Caco-2 (cell line): ENCODE measurements at regions not wholly inside any gene's neighbourhood (a gene's known extent, or its start where the extent isn't known, plus 50 kb on each side); places are given as distances from the start of the nearest gene placed in this dataset.

ENCODE experiments used
- BruUV-seq: library from RNA; stranded (reverse); fragments of 400-500 nt; replicated peaks from 2 replicates; lab custom pipeline; 2021; lab: Mats Ljungman, UMichigan
- CTCF ChIA-PET: fragments of 300-600 bp; sonication (Branson Sonifier 250); formaldehyde crosslinking; loops from one replicate; lab custom pipeline; 2022; ENCODE audit warnings: antibody characterized with exemption; lab: Charles Lee
- POLR2A ChIA-PET: fragments of 300-600 bp; sonication (Branson Sonifier 250); formaldehyde crosslinking; loops from one replicate; lab custom pipeline; 2022; ENCODE audit warnings: antibody characterized with exemption; lab: Charles Lee
- DNase-seq, 2 experiments: peaks; one replicate each; pipeline versions ENCODE4 v3.0.0 to v3.0.0-alpha.2; 2020 to 2022
- H3K27me3 ChIP-seq: replicated peaks from 2 replicates; pipeline ENCODE4 v1.6.0; 2011; ENCODE audit warnings: low read length; ENCODE audit not compliant: control insufficient read depth, insufficient read depth
- H3K36me3 ChIP-seq: 2 replicates; pipeline ENCODE4 v1.5.1; 2011; ENCODE audit warnings: low read length; ENCODE audit not compliant: control insufficient read depth, insufficient read depth
- H3K4me1 ChIP-seq: fragments of 250-450 bp; sonication (Bioruptor Pico); 2 replicates; pipeline ENCODE4 v1.5.1; 2020; ENCODE audit warnings: mild to moderate bottlenecking
- H3K4me3 ChIP-seq: 2 replicates; pipeline ENCODE4 v1.5.1; 2011; ENCODE audit warnings: low read depth, mild to moderate bottlenecking, control low read depth, low read length
- H3K9me3 ChIP-seq: fragments of 250-450 bp; sonication (Bioruptor Pico); 2 replicates; pipeline ENCODE4 v1.5.1; 2020; ENCODE audit warnings: mild to moderate bottlenecking, moderate library complexity
- H3K27ac Mint-ChIP-seq: one replicate; pipeline ENCODE4 v1.8.0; 2022; ENCODE audit warnings: mixed read lengths; ENCODE audit not compliant: unreplicated experiment
- H3K27me3 Mint-ChIP-seq: one replicate; pipeline ENCODE4 v1.8.0; 2022; ENCODE audit warnings: mixed read lengths; ENCODE audit not compliant: insufficient read depth, unreplicated experiment
- H3K36me3 Mint-ChIP-seq: one replicate; pipeline ENCODE4 v1.8.0; 2022; ENCODE audit warnings: mild to moderate bottlenecking, mixed read lengths; ENCODE audit not compliant: insufficient read depth, unreplicated experiment
- H3K4me1 Mint-ChIP-seq: one replicate; pipeline ENCODE4 v1.8.0; 2022; ENCODE audit warnings: low read depth, mixed read lengths; ENCODE audit not compliant: unreplicated experiment
- H3K4me3 Mint-ChIP-seq: one replicate; pipeline ENCODE4 v1.8.0; 2022; ENCODE audit warnings: mild to moderate bottlenecking, moderate library complexity, mixed read lengths; ENCODE audit not compliant: unreplicated experiment
- H3K9me3 Mint-ChIP-seq: one replicate; pipeline ENCODE4 v1.8.0; 2022; ENCODE audit warnings: mixed read lengths; ENCODE audit not compliant: unreplicated experiment
- CTCF ChIP-seq, 2 experiments: fragments of 200-600 bp in 1 of 2; IDR thresholded peaks; 1 replicate in 1 of 2; 2 replicates in 1 of 2; pipeline versions ENCODE4 v1.5.1 to v1.8.0; 2011 to 2022; ENCODE audit warnings: antibody characterized with exemption in 1 of 2, control low read depth in 1 of 2, inconsistent platforms in 1 of 2, low read depth in 1 of 2, low read length in 1 of 2, mild to moderate bottlenecking in 1 of 2, moderate library complexity in 1 of 2; ENCODE audit not compliant: insufficient read depth in 1 of 2, severe bottlenecking in 1 of 2, unreplicated experiment in 1 of 2
- intact Hi-C: fragments of 100-400 bp; cut with micrococcal nuclease; formaldehyde crosslinking; loops from one replicate; pipeline ENCODE4 v1.10.0; 2022; ENCODE audit not compliant: unreplicated experiment

DNA sequence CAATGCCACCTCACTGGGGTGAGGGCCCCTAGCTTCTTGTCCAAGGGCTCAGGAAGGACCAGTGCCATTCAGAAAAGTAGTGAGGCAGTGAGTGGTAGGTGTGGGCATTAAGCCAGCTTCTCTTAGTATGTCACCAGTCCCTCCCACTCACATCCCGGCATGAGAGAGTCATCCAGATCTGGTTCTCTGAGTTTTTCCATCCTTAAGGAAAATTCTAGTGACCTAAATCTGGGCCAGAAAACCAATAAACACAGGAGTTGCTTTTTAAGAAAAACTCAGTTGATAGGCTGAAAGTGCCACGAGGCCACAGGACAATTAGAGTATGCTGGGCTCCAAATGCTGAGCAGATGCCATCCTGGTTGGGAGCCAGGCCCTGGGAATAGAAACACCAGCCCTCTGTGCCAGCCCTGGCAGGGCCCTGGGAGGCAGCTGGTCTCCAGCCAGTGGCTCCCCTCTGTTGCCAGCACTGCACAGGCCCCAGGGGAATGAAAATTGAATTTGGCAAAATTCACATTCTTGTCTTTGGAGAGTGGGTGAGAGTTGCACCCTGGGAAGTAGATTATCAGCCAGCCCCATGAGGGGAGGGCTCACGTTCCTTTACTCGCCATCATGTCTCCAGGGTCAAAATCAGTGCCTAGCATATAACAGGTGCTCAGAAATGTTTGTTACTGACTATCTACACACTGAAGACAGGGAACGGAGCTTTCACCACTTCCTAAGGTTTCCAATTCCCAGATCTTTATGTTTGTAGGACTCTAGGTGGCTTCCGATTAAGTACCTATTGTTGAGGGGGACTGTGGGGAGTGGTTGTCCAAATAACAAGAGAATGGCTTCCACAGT is 52.8 kb downstream of the FAM43A start:
- no peak overlapping the region for H3K4me3 ChIP-seq
- Mint-ChIP-seq H3K27ac (no peak overlapping the region), H3K4me1 (peaks cover 8% of the 10 kb centered on the region), H3K9me3 (no peaks in the 10 kb centered on the region), H3K4me3 (no peak overlapping the region), H3K36me3 (no peaks in the 10 kb centered on the region), H3K27me3 (peaks cover 3% of the 10 kb centered on the region)
- no peak for TF ChIP-seq CTCF (IDR thresholded peaks at IDR 0.05; ENCODE audit: insufficient read depth in 1 of 2, low read depth in 1 of 2, low read length in 1 of 2, severe bottlenecking in 1 of 2, unreplicated experiment in 1 of 2)
- ChIA-PET CTCF (no interaction called here), POLR2A (no interaction called here)
- no TSS peak for BruUV-seq
- 0 out of 2 replicates have a peak, but pooled peaks cover 4% of the 10 kb centered on the region for H3K9me3 ChIP-seq
- H3K27me3 ChIP-seq, result no peaks in the 10 kb centered on the region
- no peak for DNase-seq
- H3K4me1 ChIP-seq, result peaks cover 11% of the 10 kb centered on the region
- H3K36me3 ChIP-seq, result no peaks in the 10 kb centered on the region
- intact Hi-C loops, result no loop called here

DNA sequence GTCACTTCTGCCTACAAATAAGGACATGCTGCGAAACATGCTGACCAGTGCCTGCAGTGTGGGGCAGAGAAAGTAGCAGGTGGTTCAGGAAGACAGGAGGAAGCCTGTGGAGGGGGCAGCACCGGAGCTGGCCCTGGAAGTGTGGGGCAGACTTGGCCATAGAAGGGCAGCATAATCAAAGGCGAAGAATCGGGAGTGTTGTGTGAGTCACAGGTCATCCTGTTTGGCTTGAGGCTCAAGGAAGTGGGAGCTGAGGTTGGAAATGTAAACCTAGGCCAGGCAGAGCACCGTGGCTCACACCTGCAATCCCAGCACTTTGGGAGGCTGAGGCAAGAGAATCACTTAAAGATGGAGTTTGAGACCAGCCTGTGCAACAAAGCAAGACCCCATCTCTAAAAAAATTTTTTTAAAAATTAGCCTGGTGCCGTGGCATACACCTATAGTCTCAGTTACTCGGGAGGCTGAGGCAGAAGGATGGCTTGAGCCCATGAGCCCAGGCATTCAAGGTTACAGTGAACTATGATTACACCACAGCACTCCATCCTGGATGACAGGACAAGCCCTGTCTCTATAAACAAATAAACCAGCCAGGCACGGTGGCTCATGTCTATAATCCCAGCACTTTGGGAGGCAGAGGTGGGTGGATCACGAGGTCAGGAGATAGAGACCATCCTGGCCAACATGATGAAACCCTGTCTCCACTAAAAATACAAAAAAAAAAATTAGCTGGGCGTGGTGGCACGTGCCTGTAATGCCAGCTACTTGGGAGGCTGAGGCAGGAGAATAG is 54.0 kb downstream of the FAM43A start:
- Mint-ChIP-seq H3K4me1 (peaks cover 8% of the 10 kb centered on the region), H3K36me3 (no peaks in the 10 kb centered on the region), H3K27ac (no peak overlapping the region), H3K27me3 (peaks cover 3% of the 10 kb centered on the region), H3K9me3 (no peaks in the 10 kb centered on the region), H3K4me3 (no peak overlapping the region)
- H3K27me3 ChIP-seq, result no peaks in the 10 kb centered on the region
- peaks cover 11% of the 10 kb centered on the region for H3K4me1 ChIP-seq
- BruUV-seq, result no TSS peak
- DNase-seq, result no peak
- intact Hi-C loops, result no loop called here
- 0 out of 2 replicates have a peak, but pooled peaks cover 4% of the 10 kb centered on the region for H3K9me3 ChIP-seq
- CTCF ChIA-PET, result no interaction called here
- no peaks in the 10 kb centered on the region; the same call in 1 of the 2 replicates for H3K36me3 ChIP-seq
- H3K4me3 ChIP-seq, result no peak overlapping the region
- TF ChIP-seq CTCF (IDR thresholded peaks at IDR 0.05; ENCODE audit: insufficient read depth in 1 of 2, low read depth in 1 of 2, low read length in 1 of 2, severe bottlenecking in 1 of 2, unreplicated experiment in 1 of 2), result no peak
- POLR2A ChIA-PET, result no interaction called here

DNA sequence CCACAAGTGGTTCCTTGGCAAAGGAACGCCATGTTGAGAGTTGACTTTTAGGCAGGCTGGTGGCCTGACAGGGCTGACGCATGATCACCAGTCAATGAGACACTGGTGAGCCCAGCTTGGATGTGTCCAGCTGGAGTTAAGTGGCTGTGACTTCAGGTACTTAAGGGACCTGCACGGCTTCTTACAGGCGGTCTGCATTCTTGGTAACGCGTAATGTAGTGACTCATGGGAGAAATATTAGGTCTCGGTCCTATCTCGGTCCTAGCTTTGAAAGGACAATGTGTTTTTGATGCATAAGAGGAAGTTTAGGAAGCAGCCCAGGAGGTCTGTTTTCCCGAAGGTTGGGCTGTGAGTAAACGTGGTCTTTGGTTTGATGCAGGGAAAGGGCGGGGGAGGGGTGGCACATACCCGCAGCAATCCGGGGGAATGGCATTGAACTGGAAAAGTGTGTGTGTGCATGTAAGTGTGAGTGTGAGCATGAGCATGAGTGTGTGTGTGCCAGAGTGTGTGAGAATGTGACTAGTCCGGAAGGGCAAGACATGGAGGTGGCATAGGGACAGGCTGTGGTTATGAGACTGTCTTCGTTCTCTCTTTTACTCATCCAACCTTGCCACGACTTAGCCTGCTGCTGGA is 55.3 kb downstream of the FAM43A start:
- intact Hi-C loops, result loop anchor here (1.0 kb wide), 1 partner anchor 28 kb away; no protein-coding TSS in a partner anchor
- peaks cover 11% of the 10 kb centered on the region for H3K4me1 ChIP-seq
- peaks cover 8% of the 10 kb centered on the region for H3K4me1 Mint-ChIP-seq
- no peaks in the 10 kb centered on the region for H3K9me3 ChIP-seq
- no peaks in the 10 kb centered on the region for H3K27me3 Mint-ChIP-seq
- BruUV-seq, result no TSS peak
- no peak overlapping the region for H3K4me3 ChIP-seq
- H3K36me3 ChIP-seq, result no peaks in the 10 kb centered on the region; the same call in 1 of the 2 replicates
- DNase-seq, result peak; percentile 38 to 63
- ChIA-PET POLR2A (interaction anchor here (0.7 kb wide), 1 partner anchor 127 kb away, joined by 5 read pairs; no protein-coding TSS in a partner anchor), CTCF (interaction anchor here (0.7 kb wide), 2 partner anchors 130 to 240 kb away, joined by 6 read pairs; no protein-coding TSS in a partner anchor)
- no peaks in the 10 kb centered on the region for H3K36me3 Mint-ChIP-seq
- TF ChIP-seq CTCF (IDR thresholded peaks at IDR 0.05; ENCODE audit: insufficient read depth in 1 of 2, low read depth in 1 of 2, low read length in 1 of 2, severe bottlenecking in 1 of 2, unreplicated experiment in 1 of 2), result no peak
- peak overlapping the region; percentile 71 for H3K4me3 Mint-ChIP-seq
- no peaks in the 10 kb centered on the region for H3K9me3 Mint-ChIP-seq
- H3K27me3 ChIP-seq, result no peaks in the 10 kb centered on the region
- H3K27ac Mint-ChIP-seq, result peak overlapping the region; percentile 72
